Endothelial cell of umbilical vein (primary cell): ENCODE measurements at regions not wholly inside any gene's neighbourhood (a gene's known extent, or its start where the extent isn't known, plus 50 kb on each side); places are given as distances from the start of the nearest gene placed in this dataset.

Experiments
- EZH2 ChIP-seq: IDR thresholded peaks from 2 replicates; pipeline ENCODE4 v1.6.1; 2012; ENCODE audit warnings: borderline replicate concordance, low read depth, mild to moderate bottlenecking, moderate library complexity, low read length, inconsistent platforms; ENCODE audit not compliant: severe bottlenecking
- FOS ChIP-seq: IDR thresholded peaks from 2 replicates; pipeline ENCODE4 v1.6.1; 2011; ENCODE audit warnings: mild to moderate bottlenecking, low read length, moderate library complexity, borderline replicate concordance; ENCODE audit not compliant: insufficient read depth
- POLR2A ChIP-seq: IDR thresholded peaks from 2 replicates; pipeline ENCODE4 v1.6.1; 2012; ENCODE audit warnings: low read depth, mild to moderate bottlenecking, control low read depth, low read length
- TF ChIP-seq, protein P1 (sequence below), 2 donors: IDR thresholded peaks; 1 replicate in 1 of 2; 2 replicates in 1 of 2; pipeline ENCODE4 v1.5.1; 2011; ENCODE audit warnings: low read length in 2 of 2, mild to moderate bottlenecking in 2 of 2, moderate library complexity in 2 of 2, control low read depth in 1 of 2, inconsistent platforms in 1 of 2, low read depth in 1 of 2; ENCODE audit not compliant: insufficient read depth in 1 of 2; ENCODE audit errors: extremely low read depth in 1 of 2
- TF ChIP-seq, protein P2 (sequence below): IDR thresholded peaks from 2 replicates; pipeline ENCODE4 v1.6.1; 2011; ENCODE audit not compliant: insufficient read depth, insufficient read length

DNA sequence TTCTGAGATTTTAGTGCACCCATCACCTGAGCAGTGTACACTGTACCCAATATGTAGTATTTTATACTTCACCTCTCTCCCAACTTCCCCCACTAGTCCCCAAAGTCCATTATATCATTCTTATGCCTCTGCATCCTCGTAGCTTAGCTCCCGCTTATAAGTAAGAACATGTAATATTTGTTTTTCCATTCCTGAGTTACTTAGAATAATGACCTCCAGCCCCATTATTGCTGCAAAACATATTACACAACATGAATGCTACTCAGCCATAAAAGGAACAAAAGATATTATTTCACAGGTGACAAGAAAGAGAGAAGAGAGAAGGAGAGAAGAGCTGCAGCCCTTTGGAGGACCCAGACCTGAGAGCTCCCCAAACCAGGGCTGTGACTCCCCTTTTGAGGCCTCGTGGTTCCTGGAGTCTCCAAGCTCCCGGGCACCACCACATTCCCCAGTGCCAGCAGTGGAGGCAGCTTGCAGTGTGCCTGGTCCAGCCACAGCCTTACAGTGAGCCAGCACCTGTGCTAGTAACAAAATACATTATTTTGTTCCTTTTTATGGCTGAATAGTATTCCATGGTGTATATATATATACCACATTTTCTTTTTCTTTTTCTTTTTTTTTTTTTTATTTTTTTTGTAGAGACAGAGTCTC, 194.5 kb upstream of the DAB2 start:
- TF ChIP-seq, protein P1, sequence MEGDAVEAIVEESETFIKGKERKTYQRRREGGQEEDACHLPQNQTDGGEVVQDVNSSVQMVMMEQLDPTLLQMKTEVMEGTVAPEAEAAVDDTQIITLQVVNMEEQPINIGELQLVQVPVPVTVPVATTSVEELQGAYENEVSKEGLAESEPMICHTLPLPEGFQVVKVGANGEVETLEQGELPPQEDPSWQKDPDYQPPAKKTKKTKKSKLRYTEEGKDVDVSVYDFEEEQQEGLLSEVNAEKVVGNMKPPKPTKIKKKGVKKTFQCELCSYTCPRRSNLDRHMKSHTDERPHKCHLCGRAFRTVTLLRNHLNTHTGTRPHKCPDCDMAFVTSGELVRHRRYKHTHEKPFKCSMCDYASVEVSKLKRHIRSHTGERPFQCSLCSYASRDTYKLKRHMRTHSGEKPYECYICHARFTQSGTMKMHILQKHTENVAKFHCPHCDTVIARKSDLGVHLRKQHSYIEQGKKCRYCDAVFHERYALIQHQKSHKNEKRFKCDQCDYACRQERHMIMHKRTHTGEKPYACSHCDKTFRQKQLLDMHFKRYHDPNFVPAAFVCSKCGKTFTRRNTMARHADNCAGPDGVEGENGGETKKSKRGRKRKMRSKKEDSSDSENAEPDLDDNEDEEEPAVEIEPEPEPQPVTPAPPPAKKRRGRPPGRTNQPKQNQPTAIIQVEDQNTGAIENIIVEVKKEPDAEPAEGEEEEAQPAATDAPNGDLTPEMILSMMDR (IDR thresholded peaks at IDR 0.05; ENCODE audit: extremely low read depth in 1 of 2, insufficient read depth in 1 of 2, low read depth in 1 of 2, low read length in 2 of 2), result no peak
- TF ChIP-seq, protein P2, sequence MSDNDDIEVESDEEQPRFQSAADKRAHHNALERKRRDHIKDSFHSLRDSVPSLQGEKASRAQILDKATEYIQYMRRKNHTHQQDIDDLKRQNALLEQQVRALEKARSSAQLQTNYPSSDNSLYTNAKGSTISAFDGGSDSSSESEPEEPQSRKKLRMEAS, result no peak
- TF ChIP-seq POLR2A, result no peak
- TF ChIP-seq FOS, result no peak
- no peak for TF ChIP-seq EZH2
